Left renal pelvis (tissue), 4 donors: ENCODE measurements at regions not wholly inside any gene's neighbourhood (a gene's known extent, or its start where the extent isn't known, plus 50 kb on each side); places are given as distances from the start of the nearest gene placed in this dataset.

Source experiments
- DNase-seq, 4 donors: peaks; one replicate each; pipeline ENCODE4 v3.0.0-alpha.2; 2013; ENCODE audit warnings: low read depth in 4 of 4, low spot score in 3 of 4

DNA sequence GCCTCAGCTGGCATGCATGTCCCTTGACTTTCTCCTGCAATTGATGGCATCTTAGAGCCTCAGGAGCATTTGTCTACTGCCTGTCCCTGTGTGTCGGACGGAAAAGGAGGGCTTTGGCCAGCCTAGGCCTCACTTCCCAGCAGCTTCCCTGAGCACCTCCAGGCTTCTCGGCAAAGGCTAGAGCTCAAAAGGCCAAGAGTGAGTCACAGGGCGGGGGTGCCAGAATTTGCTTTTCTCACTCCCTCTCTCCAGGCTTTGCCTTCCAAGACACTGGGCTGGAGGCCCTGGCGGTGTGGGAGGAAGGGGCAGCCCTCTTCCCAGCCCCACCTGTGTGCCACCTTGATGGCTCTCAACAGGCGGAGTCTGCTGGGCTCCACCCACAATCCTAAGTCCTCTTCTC lies 107.3 kb upstream of the MAF start:
- DNase-seq = no peak

GRCh38 chr16:79703066-79703465 lies 102.5 kb upstream of the MAF start:
- DNase-seq = no peak

GRCh38 chr16:79698341-79698753 lies 97.8 kb upstream of the MAF start:
- peak in 2 of 4 donors; percentile 43 to 45 for DNase-seq

DNA sequence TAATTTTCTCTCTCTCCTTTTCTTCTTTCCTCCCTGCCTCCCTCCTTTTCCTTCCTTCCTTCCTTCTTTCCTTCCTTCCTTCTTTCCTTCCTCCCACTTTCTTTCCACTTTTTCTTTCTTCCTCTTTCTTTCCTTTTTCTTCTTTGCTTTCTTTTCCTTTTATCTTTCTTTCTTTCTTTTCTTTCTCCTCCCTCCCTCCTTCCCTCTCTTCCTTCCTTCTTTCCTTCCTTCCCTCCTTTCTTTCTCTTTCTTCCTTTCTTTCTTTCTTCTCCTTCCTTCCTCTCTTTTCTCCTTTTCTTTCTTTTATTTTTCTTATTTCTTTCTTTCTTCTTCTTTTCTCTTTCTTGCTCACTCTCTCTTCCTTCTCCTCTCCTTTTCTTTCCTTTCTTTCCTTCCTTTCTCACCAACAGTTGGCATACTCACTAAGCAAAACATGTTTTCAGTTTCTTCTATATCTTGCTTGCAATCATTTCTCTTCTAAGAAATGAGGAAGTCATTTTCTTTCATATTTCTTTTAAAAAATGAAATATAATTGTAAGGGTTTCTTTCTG lies 97.1 kb upstream of the MAF start:
- no peak for DNase-seq

DNA sequence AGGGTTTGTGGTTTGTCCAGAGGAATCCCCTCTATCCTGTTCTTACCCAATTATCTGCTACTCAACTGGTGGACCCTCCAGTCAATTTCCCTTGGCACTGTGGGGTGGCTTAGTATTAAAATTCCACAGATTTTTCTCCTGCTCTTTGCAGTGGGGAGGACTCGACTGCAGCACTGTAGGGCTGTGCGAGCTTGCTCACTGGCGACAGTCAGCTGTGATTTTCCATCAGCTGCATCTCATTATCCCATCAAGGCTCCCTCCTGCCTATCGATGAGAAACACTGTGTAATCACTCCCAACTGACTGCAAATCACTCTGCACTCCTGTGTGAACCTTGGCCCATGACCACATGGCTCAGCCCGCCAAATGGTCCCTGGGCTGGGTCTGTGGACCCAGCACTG lies 90.5 kb upstream of the MAF start:
- no peak for DNase-seq

- DNase-seq = no peak
These were observed 89.6 kb upstream of the MAF start for GRCh38 chr16:79690159-79690558.

DNA sequence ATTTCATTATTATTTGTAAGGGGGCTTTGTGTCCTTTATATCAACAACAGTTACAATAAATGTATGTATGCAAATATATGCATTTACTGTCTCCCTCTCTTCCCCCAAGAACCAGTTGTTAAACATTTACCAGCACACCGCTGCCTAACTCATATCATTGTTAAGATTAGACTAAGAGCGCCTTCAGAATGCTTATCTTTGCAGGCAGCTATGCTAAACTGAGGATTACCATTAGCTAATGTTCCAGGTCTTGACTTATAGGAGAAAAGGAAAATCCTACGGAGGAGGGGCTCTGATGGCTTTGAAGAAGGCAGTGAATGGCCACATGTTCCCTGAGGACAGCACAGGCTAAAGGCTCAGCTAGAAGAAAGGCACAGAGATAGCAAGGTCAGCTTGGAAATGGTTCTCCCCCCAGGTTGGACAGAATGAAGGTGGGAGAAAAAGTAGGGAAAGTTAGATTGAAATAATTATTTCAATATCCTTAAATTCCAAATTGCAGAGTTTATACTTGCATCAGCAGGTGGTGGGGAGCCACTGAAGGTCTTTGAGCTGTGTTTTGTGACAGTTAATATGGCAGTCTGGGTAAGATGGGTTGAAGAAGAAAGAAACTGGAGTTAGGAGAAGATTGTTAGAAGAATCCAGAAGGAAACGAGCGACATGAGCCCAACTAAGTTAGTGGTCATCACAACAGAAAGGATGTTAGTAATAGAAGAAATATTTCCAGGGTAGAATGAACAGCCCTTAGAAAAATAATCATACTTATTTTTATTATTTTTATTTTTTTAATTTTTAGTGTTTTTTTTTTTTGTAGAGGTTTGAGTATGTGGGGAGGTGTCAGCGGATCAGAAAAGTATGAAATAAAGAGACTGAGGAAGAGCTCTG lies 87.0 kb upstream of the MAF start:
- DNase-seq = no peak

- DNase-seq = no peak
These were observed 85.3 kb upstream of the MAF start for GRCh38 chr16:79685871-79686270.

- no peak for DNase-seq
These were observed 78.8 kb upstream of the MAF start for GRCh38 chr16:79679334-79679733.

GRCh38 chr16:79677799-79678530 lies 77.4 kb upstream of the MAF start:
- DNase-seq = no peak

- no peak for DNase-seq
These were observed 73.1 kb upstream of the MAF start for GRCh38 chr16:79673635-79674034.

DNA sequence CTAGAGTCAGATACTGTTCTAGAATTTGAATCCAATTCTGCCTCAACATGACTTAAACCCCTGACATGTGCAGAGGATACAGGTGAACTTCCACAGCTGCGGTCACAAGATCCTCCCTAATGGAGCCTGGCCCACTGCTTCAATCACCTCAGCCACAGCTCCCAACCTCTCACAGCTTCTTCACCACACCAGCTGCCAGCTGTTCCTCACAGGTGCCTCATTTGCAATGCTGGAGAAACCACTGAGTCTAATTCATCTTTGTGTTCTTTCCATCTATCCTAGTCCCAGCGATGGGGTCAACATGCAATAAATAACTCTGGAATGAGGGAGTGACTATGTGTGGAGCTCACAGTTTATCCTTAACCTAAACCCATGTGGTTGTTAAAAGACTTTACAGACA lies 72.0 kb upstream of the MAF start:
- no peak for DNase-seq

- no peak for DNase-seq
These were observed 68.0 kb upstream of the MAF start for GRCh38 chr16:79668502-79668901.

GRCh38 chr16:79665970-79666369 lies 65.4 kb upstream of the MAF start:
- DNase-seq = no peak

DNA sequence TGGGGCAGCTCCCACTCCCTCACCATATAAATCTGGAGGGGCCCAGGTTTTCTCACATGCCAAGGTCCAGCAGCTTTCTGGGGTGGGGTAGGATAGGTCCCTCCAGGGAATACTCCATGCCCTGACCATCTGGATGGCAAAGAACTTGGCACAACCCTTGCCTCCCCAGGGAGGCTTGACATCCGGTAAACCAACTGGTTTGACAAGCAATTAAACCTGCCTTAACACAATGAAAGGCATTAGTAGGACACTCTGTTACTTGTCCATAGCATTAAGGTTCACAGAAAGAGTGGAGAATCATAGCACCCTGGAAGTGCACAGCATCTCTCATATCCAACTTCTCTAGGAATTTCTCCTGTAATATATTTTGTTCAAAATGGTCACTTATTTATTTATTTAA lies 63.9 kb upstream of the MAF start:
- no peak for DNase-seq

DNA sequence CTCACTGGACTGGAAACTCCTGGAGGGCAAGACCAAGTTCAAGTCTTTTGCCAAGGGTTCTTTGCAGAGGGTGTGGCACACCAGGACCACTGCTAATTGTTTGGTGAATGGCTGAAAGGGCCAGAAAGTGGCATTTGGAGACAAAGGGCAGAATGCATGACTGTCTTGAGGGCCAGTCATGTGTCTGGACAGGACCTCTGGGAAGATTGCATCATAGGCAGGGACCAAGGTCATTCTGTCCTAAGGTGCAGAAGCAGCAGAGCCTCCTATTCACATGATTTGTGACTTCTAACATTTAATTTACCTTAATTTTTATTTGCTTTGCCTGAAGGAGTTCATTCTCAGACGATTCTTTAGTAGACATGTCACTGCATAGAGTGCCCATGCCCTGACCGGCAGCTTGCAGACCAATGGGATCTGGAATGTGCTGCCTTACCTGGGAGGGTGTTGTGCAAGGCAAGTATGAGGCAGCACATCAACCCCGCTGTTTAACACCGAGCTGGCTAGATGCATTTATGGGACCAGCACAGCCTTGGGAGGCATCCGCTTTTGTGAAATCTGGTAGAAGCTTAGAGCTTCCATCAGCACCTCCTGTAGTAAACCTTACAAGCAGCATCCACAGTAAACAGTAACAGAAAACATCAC lies 62.3 kb upstream of the MAF start:
- no peak for DNase-seq

- DNase-seq = no peak
These were observed 61.6 kb upstream of the MAF start for GRCh38 chr16:79662122-79662521.

- DNase-seq = no peak
These were observed 61.0 kb upstream of the MAF start for GRCh38 chr16:79661578-79661977.

GRCh38 chr16:79659344-79659743 lies 58.8 kb upstream of the MAF start:
- DNase-seq = no peak

- no peak for DNase-seq
These were observed 57.9 kb upstream of the MAF start for GRCh38 chr16:79658301-79659033.
